C4-2B (cell line): ENCODE measurements at regions not wholly inside any gene's neighbourhood (a gene's known extent, or its start where the extent isn't known, plus 50 kb on each side); places are given as distances from the start of the nearest gene placed in this dataset.

ENCODE experiments used
- H3K27ac ChIP-seq: fragments of 450-650 bp; 2 replicates; pipeline ENCODE4 v1.5.1; 2017
- ZFX ChIP-seq: fragments of 450-650 bp; IDR thresholded peaks from 2 replicates; pipeline ENCODE4 v1.6.1; 2017
- TF ChIP-seq, protein P1 (sequence below): fragments of 450-650 bp; conservative IDR thresholded peaks from 2 replicates; pipeline ENCODE4 v1.5.1; 2017; ENCODE audit warnings: mild to moderate bottlenecking

DNA sequence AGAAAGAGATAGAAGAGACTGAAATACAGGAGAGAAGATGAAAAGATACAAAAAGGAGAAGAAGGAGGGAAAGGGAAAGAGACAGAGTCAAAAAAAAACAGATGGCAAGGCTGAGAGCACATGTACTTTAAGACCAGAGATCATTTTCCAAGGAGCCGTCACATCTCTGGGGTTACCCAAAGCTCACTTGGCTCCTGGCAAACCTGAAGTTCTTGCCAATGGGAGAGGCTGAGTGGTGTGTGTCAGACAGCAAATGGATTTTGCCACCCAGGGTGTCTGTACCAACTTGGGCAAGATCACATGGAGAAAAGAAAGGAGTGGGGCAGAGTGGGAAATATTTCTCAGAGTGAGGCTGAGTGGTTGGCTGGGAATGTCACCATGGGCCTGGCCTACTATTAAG lies 219.3 kb upstream of the TNP1 start:
- TF ChIP-seq ZFX: no peak
- TF ChIP-seq, protein P1, sequence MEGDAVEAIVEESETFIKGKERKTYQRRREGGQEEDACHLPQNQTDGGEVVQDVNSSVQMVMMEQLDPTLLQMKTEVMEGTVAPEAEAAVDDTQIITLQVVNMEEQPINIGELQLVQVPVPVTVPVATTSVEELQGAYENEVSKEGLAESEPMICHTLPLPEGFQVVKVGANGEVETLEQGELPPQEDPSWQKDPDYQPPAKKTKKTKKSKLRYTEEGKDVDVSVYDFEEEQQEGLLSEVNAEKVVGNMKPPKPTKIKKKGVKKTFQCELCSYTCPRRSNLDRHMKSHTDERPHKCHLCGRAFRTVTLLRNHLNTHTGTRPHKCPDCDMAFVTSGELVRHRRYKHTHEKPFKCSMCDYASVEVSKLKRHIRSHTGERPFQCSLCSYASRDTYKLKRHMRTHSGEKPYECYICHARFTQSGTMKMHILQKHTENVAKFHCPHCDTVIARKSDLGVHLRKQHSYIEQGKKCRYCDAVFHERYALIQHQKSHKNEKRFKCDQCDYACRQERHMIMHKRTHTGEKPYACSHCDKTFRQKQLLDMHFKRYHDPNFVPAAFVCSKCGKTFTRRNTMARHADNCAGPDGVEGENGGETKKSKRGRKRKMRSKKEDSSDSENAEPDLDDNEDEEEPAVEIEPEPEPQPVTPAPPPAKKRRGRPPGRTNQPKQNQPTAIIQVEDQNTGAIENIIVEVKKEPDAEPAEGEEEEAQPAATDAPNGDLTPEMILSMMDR: no peak
- H3K27ac ChIP-seq: no peak overlapping the region

DNA sequence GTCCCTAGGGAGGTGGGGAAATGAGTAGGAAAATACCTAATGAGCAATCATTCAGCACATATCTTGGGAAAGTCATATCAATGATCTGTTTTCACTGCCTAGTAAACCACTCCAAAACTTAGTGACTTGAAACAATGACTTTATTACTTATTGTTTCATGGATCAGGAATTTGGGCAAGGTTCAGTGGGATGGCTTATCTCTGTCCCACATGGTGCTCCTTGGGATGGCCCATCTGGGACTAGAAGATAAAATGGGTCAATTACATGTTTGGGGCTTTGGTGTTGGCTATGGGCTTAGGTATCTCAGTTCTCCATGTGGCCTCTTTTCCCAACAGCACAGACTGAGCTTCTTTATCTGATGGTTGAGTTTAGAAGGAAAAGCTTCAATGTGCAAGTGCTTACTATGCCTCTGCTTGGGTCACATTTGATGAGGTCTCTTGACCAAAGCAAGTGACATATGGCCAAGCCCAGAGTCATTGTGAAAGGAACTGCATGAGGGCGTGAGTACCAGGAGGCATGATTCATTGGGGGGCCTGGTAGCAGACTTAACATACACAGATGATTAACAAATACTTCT lies 218.1 kb upstream of the TNP1 start:
- no peak for TF ChIP-seq ZFX
- TF ChIP-seq, protein P1: no peak

DNA sequence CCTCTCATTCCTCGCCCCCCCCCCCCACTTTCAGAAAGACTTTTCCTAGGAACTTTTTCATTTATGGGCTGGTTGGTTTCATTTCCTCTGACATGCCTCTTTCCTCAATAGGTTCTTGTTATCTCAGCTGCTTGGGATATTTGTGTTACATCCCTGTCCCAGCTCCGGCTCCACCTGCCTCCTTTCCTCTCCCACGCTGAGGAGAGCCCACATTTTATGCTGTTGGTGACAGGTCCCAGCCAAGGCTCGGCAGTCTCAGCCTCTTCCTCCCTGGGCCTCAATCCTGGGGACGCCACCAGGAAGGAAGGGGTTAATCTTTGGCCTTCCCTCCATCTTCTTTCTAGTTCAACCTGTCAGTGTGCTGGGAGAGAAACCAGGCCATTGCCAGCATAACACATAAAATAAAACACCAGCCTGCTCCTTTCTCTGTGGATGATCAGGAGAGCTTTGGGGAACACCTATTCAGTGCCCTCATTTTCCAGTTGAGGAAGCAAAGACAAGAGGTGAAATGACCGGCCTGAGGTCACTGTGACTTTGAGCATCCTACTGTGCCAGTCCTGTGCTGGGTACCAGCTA lies 216.9 kb upstream of the TNP1 start:
- TF ChIP-seq, protein P1: no peak
- no peak overlapping the region for H3K27ac ChIP-seq

More for the DNA sequence above, 218.1 kb upstream of the TNP1 start:
- no peak overlapping the region for H3K27ac ChIP-seq

DNA sequence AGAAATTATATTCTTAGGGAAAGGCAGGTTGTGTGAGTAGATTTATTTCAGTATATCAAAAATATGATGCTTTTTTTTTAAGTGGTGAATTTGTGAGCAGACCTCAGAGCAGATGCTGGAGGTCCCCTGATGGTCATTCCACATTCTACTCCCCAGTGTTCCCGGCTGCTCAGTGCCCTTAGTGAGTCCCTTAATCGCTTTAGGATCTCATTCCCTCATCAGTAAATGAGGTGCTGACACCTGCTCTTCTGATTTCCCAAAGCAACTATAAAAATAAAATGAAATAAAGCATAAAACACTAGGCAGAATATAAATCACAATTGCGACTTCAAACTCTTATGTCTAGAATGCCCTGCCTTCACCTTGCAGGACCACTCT lies 216.2 kb upstream of the TNP1 start:
- TF ChIP-seq, protein P1: no peak
- no peak for TF ChIP-seq ZFX
- no peak overlapping the region for H3K27ac ChIP-seq

DNA sequence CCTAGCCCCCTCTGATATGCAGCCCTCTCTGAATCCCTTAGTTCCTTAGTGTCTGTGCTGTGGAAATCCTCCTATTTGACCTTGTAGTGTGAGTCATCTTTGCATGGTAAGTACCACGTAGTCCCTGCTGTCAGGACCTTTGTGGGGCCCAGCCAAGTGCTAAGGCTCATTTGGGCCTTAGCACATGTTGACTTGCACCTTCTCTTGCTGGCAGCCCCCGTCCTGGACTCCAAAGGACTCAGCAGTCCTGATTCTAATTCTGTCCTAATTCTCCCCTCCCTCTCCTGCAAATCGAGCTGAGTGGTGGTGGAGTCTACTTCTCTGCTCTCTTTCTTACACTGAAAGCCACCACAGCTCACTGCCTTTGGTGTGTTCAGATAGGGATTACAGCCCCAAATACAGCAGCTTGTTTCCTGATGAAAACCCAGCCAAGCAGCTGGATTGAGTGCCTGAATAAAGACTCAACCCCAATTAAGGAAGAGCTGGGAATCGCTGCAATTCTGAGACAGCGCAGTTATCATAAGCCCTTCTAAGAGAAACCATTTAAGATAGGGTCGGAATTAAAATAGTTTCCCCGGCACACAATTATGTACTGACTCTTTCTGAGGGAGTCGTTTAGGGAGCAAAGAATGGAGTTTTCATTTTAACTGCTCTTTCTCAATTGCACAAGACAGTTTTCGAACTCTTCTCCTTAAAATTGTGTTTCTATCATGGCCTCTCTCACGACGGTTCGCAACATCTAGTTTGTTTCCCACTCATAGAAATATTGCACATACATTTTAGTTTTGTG lies 215.6 kb upstream of the TNP1 start:
- TF ChIP-seq ZFX: no peak
- TF ChIP-seq, protein P1: no peak
- H3K27ac ChIP-seq: no peak overlapping the region

DNA sequence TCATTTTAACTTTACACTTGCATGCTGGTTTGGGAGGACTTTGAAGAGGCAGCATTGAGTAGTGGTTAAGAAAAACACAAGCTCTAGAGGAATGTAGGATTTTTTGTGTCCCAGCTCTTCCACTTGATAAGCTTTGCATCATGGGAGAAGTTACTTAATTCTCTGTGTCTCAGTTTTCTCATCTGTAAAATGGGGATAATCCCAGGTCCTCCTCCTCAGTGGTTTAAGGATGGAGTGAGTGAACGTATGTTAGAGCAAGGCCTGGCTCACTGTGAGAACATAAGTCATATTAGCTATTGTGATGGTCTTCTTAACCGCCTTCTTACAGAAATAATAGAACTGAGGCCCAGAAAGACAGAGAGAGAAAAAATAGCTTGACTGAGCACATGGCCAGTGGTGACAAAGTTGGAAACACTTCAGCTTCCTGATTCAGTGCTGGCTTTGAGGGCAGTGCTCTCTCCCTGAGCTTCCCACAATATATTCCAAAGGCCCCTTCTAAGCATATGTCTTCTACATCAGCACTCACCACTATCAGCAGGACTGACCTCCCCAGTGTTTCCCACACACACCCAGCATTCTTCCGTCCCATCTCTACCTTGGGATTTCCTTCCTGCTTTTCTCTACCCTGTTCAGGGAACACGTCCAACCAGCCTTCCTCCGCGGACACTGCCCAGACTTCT lies 214.9 kb upstream of the TNP1 start:
- TF ChIP-seq, protein P1: no peak
- H3K27ac ChIP-seq: no peak overlapping the region

DNA sequence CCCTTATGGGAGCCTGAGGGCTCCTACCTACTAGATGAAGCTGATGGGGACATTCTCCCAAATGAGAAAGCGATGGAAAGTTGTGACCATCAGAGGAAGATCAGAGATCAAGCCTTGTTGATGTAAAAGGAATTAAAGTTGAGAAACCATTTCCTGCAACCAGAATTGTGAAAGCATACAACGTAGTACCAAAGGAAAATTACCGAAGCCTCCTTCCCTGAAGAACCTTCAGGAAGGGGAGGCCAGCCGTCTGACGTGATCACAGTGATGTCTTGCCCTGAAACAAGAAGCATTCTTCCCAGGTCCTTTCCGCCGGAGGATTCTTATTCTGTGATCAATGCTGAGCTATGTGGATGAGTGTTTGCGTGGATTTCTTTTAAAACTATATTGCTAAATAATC lies 211.6 kb upstream of the TNP1 start:
- H3K27ac ChIP-seq: no peak overlapping the region
- TF ChIP-seq, protein P1: no peak
- TF ChIP-seq ZFX: no peak
